ENCODE measurements at regions not wholly inside any gene's neighbourhood (a gene's known extent, or its start where the extent isn't known, plus 50 kb on each side); places are given as distances from the start of the nearest gene placed in this dataset.

- TF ChIP-seq EGR1 (IDR thresholded peaks at IDR 0.05; ENCODE audit: borderline replicate concordance in 1 of 2, low read depth in 2 of 2, low read length in 2 of 2), result no peak
- TF ChIP-seq BMI1 (IDR thresholded peaks at IDR 0.05; ENCODE audit: borderline replicate concordance), result no peak
- no peak for TF ChIP-seq SMARCA5 (IDR thresholded peaks at IDR 0.05)
- no peak for TF ChIP-seq RELB (IDR thresholded peaks at IDR 0.05; ENCODE audit: low read depth)
- TF ChIP-seq ATF2 (IDR thresholded peaks at IDR 0.05; ENCODE audit: low read length), result no peak
- TF ChIP-seq SPI1 (IDR thresholded peaks at IDR 0.05; ENCODE audit: borderline replicate concordance, insufficient read depth, low read depth, low read length), result no peak
- TF ChIP-seq STAT1 (conservative IDR thresholded peaks at IDR 0.05), result no peak
- TF ChIP-seq ZZZ3 (IDR thresholded peaks at IDR 0.05; ENCODE audit: control insufficient read depth, insufficient read length, low read depth), result no peak
- TF ChIP-seq GABPA (IDR thresholded peaks at IDR 0.05; ENCODE audit: low read depth), result no peak
- TF ChIP-seq JUND (IDR thresholded peaks at IDR 0.05; ENCODE audit: low read depth, low read length), result no peak
- no peak for TF ChIP-seq ETV6 (conservative IDR thresholded peaks at IDR 0.05 in 1 of 2, IDR thresholded peaks at IDR 0.05 in 1 of 2; ENCODE audit: borderline replicate concordance in 1 of 2, low read depth in 1 of 2)
- TF ChIP-seq EZH2 (IDR thresholded peaks at IDR 0.05; ENCODE audit: borderline replicate concordance, control insufficient read depth, low read depth, low read length), result no peak
- TF ChIP-seq SUZ12 (IDR thresholded peaks at IDR 0.05; ENCODE audit: unreplicated experiment), result no peak
- no peak for TF ChIP-seq SIN3A (IDR thresholded peaks at IDR 0.05; ENCODE audit: low read depth, low read length)
Measured at GRCh38 chr6:66082914-66083313, 375.9 kb upstream of the EYS start (continued).
